ENCODE measurements at regions not wholly inside any gene's neighbourhood (a gene's known extent, or its start where the extent isn't known, plus 50 kb on each side); places are given as distances from the start of the nearest gene placed in this dataset.
"Not testable (repeated sequence)": the region's sequence is repeated elsewhere in the genome, so short reads cannot be mapped to it uniquely, and the experiment has no call there.

- H3K79me1 ChIP-seq (ENCODE audit: low read depth, low read length); CTCF ChIA-PET (ENCODE audit: partially characterized antibody); H2BK120ac ChIP-seq (replicated peaks; ENCODE audit: low read depth, low read length); POLR2A ChIA-PET (ENCODE audit: partially characterized antibody); H3K36me3 ChIP-seq (ENCODE audit: control insufficient read depth in 2 of 4, insufficient read depth in 4 of 4, low read length in 3 of 4); H3K23me2 ChIP-seq (ENCODE audit: low read depth, low read length); H3K9ac ChIP-seq (replicated peaks in 1 of 4; ENCODE audit: extremely low read depth in 1 of 4, low read depth in 3 of 4, low read length in 3 of 4); H3K4me2 ChIP-seq (ENCODE audit: insufficient read depth in 1 of 2, low read depth in 2 of 2, low read length in 2 of 2); H3K4me3 ChIP-seq (ENCODE audit: extremely low read depth in 1 of 4, insufficient read depth in 2 of 4, low read depth in 3 of 4, low read length in 4 of 4); H3K27me3 ChIP-seq (replicated peaks in 1 of 4; ENCODE audit: control insufficient read depth in 3 of 4, extremely low read depth in 1 of 4, insufficient read depth in 3 of 4, low read length in 3 of 4); H3K27ac ChIP-seq (ENCODE audit: low read depth, low read length); H3K56ac ChIP-seq (replicated peaks; ENCODE audit: insufficient read length, low read depth, low read length); H4K20me1 ChIP-seq (replicated peaks in 1 of 2; ENCODE audit: control insufficient read depth in 1 of 2, insufficient read depth in 2 of 2, low read length in 2 of 2); H3K4me1 ChIP-seq (replicated peaks in 1 of 4; ENCODE audit: control insufficient read depth in 3 of 4, insufficient read depth in 4 of 4, low read length in 3 of 4); H3K9me3 ChIP-seq (ENCODE audit: insufficient read depth in 2 of 2, low read depth in 1 of 2, low read length in 1 of 2); H3K79me2 ChIP-seq (ENCODE audit: control insufficient read depth in 1 of 2, insufficient read depth in 2 of 2, low read length in 2 of 2); H3K23ac ChIP-seq (ENCODE audit: insufficient read length); H3K4ac ChIP-seq (replicated peaks; ENCODE audit: insufficient read length, low read depth, low read length); H4K91ac ChIP-seq (replicated peaks; ENCODE audit: insufficient read length, low read length); H2AFZ ChIP-seq (ENCODE audit: low read length); DNase-seq (ENCODE audit: low read depth in 1 of 2, low spot score in 2 of 2); H4K5ac ChIP-seq (ENCODE audit: insufficient read length, low read depth, low read length); H4K8ac ChIP-seq (ENCODE audit: extremely low read depth, insufficient read depth, low read length): not testable (repeated sequence)
- Histone ChIP-seq H2BK12ac (ENCODE audit: low read depth, low read length) (peak overlapping the region; percentile 82), H2BK20ac (ENCODE audit: low read length) (0 out of 2 replicates have a peak overlapping the region, but pooled peaks have one; percentile 3), H3K14ac (ENCODE audit: insufficient read length) (peak overlapping the region; percentile 18), H3K18ac (ENCODE audit: extremely low read depth, low read length) (peak overlapping the region; percentile 9; the same call in 1 of the 2 replicates), H2BK5ac (ENCODE audit: low read depth, low read length) (peak overlapping the region; percentile 45; the same call in 1 of the 2 replicates), H2AK5ac (ENCODE audit: low read depth, low read length) (peak overlapping the region; percentile 92), H2BK15ac (ENCODE audit: low read length) (peak overlapping the region; percentile 22; the same call in 1 of the 2 replicates)
- FAIRE-seq = peak; percentile 100
These were observed 144.7 kb downstream of the DLL1 start for GRCh38 chr6:170146131-170146530.

- H2BK5ac ChIP-seq (ENCODE audit: low read depth, low read length); H3K36me3 ChIP-seq (ENCODE audit: control insufficient read depth in 2 of 4, insufficient read depth in 4 of 4, low read length in 3 of 4); H3K4me1 ChIP-seq (replicated peaks in 1 of 4; ENCODE audit: control insufficient read depth in 3 of 4, insufficient read depth in 4 of 4, low read length in 3 of 4); CTCF ChIA-PET (ENCODE audit: partially characterized antibody); H3K9me3 ChIP-seq (ENCODE audit: insufficient read depth in 2 of 2, low read depth in 1 of 2, low read length in 1 of 2); H3K23ac ChIP-seq (ENCODE audit: insufficient read length); H2BK120ac ChIP-seq (replicated peaks; ENCODE audit: low read depth, low read length); H3K27me3 ChIP-seq (replicated peaks in 1 of 4; ENCODE audit: control insufficient read depth in 3 of 4, extremely low read depth in 1 of 4, insufficient read depth in 3 of 4, low read length in 3 of 4); H3K79me1 ChIP-seq (ENCODE audit: low read depth, low read length); H4K20me1 ChIP-seq (replicated peaks in 1 of 2; ENCODE audit: control insufficient read depth in 1 of 2, insufficient read depth in 2 of 2, low read length in 2 of 2); H4K8ac ChIP-seq (ENCODE audit: extremely low read depth, insufficient read depth, low read length); H2AK5ac ChIP-seq (ENCODE audit: low read depth, low read length); H4K91ac ChIP-seq (replicated peaks; ENCODE audit: insufficient read length, low read length); H4K5ac ChIP-seq (ENCODE audit: insufficient read length, low read depth, low read length); H3K56ac ChIP-seq (replicated peaks; ENCODE audit: insufficient read length, low read depth, low read length); H3K4me2 ChIP-seq (ENCODE audit: insufficient read depth in 1 of 2, low read depth in 2 of 2, low read length in 2 of 2); H3K27ac ChIP-seq (ENCODE audit: low read depth, low read length); H3K4ac ChIP-seq (replicated peaks; ENCODE audit: insufficient read length, low read depth, low read length); H2BK12ac ChIP-seq (ENCODE audit: low read depth, low read length); DNase-seq (ENCODE audit: low read depth in 1 of 2, low spot score in 2 of 2); H3K9ac ChIP-seq (replicated peaks in 1 of 4; ENCODE audit: extremely low read depth in 1 of 4, low read depth in 3 of 4, low read length in 3 of 4); H2BK15ac ChIP-seq (ENCODE audit: low read length); H3K79me2 ChIP-seq (ENCODE audit: control insufficient read depth in 1 of 2, insufficient read depth in 2 of 2, low read length in 2 of 2); H3K14ac ChIP-seq (ENCODE audit: insufficient read length); H3K18ac ChIP-seq (ENCODE audit: extremely low read depth, low read length); H2BK20ac ChIP-seq (ENCODE audit: low read length); FAIRE-seq; H2AFZ ChIP-seq (ENCODE audit: low read length); H3K4me3 ChIP-seq (ENCODE audit: extremely low read depth in 1 of 4, insufficient read depth in 2 of 4, low read depth in 3 of 4, low read length in 4 of 4); H3K23me2 ChIP-seq (ENCODE audit: low read depth, low read length): not testable (repeated sequence)
- POLR2A ChIA-PET (ENCODE audit: partially characterized antibody) = interaction anchor here (0.7 kb wide), 1 partner anchor 10 kb away, joined by 3 read pairs; no protein-coding TSS in a partner anchor
- 89% methylated on average over 3 of the region's 3 CpGs; no CpG with 5 or more reads in 1 of the 2 experiments for WGBS, 2 experiments (ENCODE audit: extremely low coverage in 1 of 2, insufficient coverage in 1 of 2, insufficient read length in 1 of 2, insufficient replicate concordance in 2 of 2, low coverage in 1 of 2, low lambda C conversion rate in 2 of 2, missing lambda C conversion rate in 1 of 2)
These were observed 145.2 kb downstream of the DLL1 start for GRCh38 chr6:170145716-170146115.

Measured in H1 (cell line).